ENCODE measurements at regions not wholly inside any gene's neighbourhood (a gene's known extent, or its start where the extent isn't known, plus 50 kb on each side); places are given as distances from the start of the nearest gene placed in this dataset.

DNA sequence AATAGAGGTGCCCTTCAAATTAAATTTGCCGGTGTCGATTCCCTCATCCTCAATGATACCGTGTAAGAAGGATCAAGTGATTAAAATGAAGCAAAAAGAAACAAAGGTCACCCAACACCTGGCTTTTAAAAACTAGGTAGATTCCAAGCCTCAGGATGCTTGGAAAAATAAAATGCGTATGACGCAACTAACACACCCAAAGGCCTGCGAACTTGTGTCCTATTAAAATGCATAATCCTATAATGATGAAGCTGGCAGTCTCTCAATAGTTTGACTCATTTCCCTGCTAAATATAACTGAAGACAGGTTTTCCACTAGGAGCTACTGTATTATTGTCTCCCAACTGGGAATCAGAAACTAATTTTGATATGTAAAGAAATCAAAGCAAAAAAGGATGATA is 263.2 kb downstream of the DHX15 start:
- Histone ChIP-seq H3K9me3 (ENCODE audit: control insufficient read depth, low read length) (no peaks in the 10 kb centered on the region), H3K27me3 (ENCODE audit: control insufficient read depth, insufficient read depth, low read length) (no peaks in the 10 kb centered on the region), H3K4me1 (ENCODE audit: control insufficient read depth, insufficient read depth, low read length) (no peaks in the 10 kb centered on the region), H3K9ac (ENCODE audit: low read length) (no peak overlapping the region), H3K36me3 (ENCODE audit: control insufficient read depth, insufficient read depth, low read length) (no peaks in the 10 kb centered on the region), H3K4me3 (ENCODE audit: low read length) (no peak overlapping the region)

DNA sequence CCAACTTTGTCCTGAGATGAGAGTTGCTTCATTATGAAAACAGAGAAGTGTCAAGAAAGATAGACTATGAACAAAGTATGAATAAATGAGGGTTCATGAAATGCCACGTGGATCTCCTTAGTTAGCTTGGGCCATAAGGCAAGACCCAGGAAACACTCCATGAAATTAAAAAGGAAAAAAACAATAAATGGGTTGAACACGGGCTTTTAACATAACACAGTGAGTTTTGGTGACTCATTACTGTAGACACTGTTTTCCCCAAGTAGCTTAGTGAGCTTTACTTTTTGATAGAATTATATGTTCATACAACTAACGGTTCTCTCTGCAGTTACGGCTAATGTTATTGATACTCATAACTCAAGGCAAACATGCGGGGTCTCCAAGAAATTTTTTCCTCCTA is 265.0 kb downstream of the DHX15 start:
- no peaks in the 10 kb centered on the region for H3K9me3 ChIP-seq (ENCODE audit: control insufficient read depth, low read length)
- H3K4me3 ChIP-seq (ENCODE audit: low read length), result no peak overlapping the region
- no peaks in the 10 kb centered on the region for H3K4me1 ChIP-seq (ENCODE audit: control insufficient read depth, insufficient read depth, low read length)
- no peaks in the 10 kb centered on the region for H3K27me3 ChIP-seq (ENCODE audit: control insufficient read depth, insufficient read depth, low read length)
- H3K9ac ChIP-seq (ENCODE audit: low read length), result no peak overlapping the region
- no peaks in the 10 kb centered on the region for H3K36me3 ChIP-seq (ENCODE audit: control insufficient read depth, insufficient read depth, low read length)

DNA sequence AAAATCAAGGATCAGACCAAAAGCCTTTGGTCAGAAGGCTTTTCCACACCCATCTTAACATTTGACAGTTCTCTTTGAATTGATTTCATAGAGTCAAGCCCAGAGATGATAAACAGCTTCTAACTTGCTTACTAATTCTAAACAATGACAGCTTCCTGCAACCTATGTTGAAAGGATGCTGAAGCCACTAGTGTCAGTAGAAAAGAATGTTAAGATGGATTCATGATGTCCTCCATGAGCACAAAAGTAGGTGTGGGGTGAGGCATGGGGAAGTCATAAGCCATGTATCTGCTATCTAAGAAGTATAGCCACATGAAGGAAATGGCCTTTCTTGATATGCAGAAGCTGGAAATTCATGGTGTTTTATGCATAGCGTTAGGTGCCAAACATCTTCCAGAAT is 269.3 kb downstream of the DHX15 start:
- Histone ChIP-seq H3K36me3 (ENCODE audit: control insufficient read depth, insufficient read depth, low read length) (no peaks in the 10 kb centered on the region), H3K4me1 (ENCODE audit: control insufficient read depth, insufficient read depth, low read length) (no peaks in the 10 kb centered on the region), H3K9ac (ENCODE audit: low read length) (no peak overlapping the region), H3K9me3 (ENCODE audit: control insufficient read depth, low read length) (no peaks in the 10 kb centered on the region), H3K4me3 (ENCODE audit: low read length) (no peak overlapping the region), H3K27me3 (ENCODE audit: control insufficient read depth, insufficient read depth, low read length) (no peaks in the 10 kb centered on the region)

DNA sequence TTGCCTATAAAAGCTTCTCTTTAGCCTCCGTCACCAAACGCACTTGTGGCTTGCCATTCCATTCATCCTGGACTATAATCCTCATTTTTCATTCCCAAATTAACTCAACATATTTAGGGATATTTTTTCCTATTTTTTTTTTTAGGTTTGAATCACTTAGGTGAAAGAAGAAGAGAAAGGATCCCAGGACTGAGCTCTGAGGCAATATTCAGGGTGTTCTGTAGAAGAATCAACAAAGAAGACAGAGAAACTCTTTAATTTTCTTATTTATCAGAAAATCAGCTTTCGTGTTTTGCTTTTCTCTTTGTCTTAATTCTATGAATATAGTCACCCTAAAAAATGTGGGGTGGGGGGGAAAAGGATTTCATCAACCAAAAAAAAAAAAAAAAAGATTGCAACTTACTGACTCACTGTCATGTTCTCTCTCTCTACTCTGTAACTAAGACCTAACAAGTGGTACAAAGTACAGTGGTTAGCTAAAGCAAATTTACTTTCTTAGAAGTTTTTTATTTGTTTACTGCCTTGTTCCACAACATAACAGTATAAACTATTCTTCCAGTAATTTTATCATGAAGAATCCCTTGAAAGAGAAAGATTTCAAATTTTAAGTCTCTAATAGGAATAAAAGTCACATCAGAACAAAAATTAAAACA is 272.0 kb downstream of the DHX15 start:
- H3K4me3 ChIP-seq (ENCODE audit: low read length), result no peak overlapping the region
- H3K36me3 ChIP-seq (ENCODE audit: control insufficient read depth, insufficient read depth, low read length), result no peaks in the 10 kb centered on the region
- no peaks in the 10 kb centered on the region for H3K27me3 ChIP-seq (ENCODE audit: control insufficient read depth, insufficient read depth, low read length)
- H3K4me1 ChIP-seq (ENCODE audit: control insufficient read depth, insufficient read depth, low read length), result no peaks in the 10 kb centered on the region
- no peak overlapping the region for H3K9ac ChIP-seq (ENCODE audit: low read length)
- H3K9me3 ChIP-seq (ENCODE audit: control insufficient read depth, low read length), result no peaks in the 10 kb centered on the region

DNA sequence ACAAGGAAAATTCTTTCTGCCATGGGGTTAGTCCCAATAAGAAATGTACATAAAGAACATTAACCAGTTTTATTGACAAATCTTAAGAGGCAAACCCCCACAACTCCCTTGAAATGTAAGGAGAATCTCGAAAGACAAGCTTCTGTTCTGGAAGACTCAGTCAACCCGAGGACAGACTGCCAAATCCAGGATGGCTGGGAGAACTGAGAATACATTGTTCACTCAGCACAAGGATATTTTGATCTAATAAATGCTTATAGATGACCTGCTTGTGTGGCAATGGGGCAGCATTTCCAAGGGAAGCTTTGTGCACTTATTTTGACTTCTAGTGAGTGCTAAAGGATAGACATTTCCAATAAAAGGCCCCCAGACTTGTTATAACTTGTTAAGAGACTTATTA is 280.4 kb downstream of the DHX15 start:
- no peaks in the 10 kb centered on the region for H3K4me1 ChIP-seq (ENCODE audit: control insufficient read depth, insufficient read depth, low read length)
- H3K27me3 ChIP-seq (ENCODE audit: control insufficient read depth, insufficient read depth, low read length), result no peaks in the 10 kb centered on the region
- H3K36me3 ChIP-seq (ENCODE audit: control insufficient read depth, insufficient read depth, low read length), result no peaks in the 10 kb centered on the region
- no peaks in the 10 kb centered on the region for H3K9me3 ChIP-seq (ENCODE audit: control insufficient read depth, low read length)
- H3K9ac ChIP-seq (ENCODE audit: low read length), result no peak overlapping the region
- no peak overlapping the region for H3K4me3 ChIP-seq (ENCODE audit: low read length)

DNA sequence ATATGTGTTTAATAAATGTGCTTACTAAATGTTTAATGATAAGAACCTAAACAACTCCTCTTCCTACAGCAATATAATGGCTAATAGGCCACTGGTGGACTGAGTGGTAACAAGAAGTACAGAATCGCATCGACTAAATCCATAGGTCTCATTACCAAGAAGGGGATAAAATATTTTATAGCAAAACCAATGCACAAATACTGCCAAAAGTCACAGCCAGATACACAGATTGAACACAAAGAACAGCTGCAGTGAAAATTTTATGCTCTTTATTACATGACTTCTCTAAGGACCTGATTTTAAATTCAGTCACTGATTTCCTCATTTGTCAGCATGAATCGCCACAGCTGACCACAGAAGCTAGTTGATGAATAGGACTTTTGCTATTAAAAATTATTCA is 285.4 kb downstream of the DHX15 start:
- H3K9ac ChIP-seq (ENCODE audit: low read length), result no peak overlapping the region
- H3K27me3 ChIP-seq (ENCODE audit: control insufficient read depth, insufficient read depth, low read length), result no peaks in the 10 kb centered on the region
- H3K9me3 ChIP-seq (ENCODE audit: control insufficient read depth, low read length), result no peaks in the 10 kb centered on the region
- H3K4me1 ChIP-seq (ENCODE audit: control insufficient read depth, insufficient read depth, low read length), result no peaks in the 10 kb centered on the region
- H3K4me3 ChIP-seq (ENCODE audit: low read length), result no peak overlapping the region
- H3K36me3 ChIP-seq (ENCODE audit: control insufficient read depth, insufficient read depth, low read length), result no peaks in the 10 kb centered on the region

DNA sequence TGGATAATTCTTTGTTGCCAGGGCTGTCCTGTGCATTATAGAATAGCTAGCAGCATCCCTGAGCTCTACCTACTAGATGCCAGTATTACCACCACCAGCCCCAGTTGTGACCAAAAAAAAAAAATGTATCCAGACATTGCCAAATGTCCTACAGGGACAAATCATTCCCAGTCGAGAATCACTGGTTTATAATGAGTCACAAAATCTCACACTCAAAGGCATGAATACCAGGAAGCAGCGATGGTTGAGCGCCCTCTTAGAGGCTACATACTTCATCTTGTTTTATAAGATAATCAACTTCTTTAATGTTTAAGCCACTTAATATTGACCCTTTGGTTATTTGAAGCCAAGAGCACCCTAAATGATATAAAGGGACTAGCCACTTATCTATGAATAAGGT is 297.3 kb downstream of the DHX15 start:
- H3K36me3 ChIP-seq (ENCODE audit: control insufficient read depth, insufficient read depth, low read length), result no peaks in the 10 kb centered on the region

DNA sequence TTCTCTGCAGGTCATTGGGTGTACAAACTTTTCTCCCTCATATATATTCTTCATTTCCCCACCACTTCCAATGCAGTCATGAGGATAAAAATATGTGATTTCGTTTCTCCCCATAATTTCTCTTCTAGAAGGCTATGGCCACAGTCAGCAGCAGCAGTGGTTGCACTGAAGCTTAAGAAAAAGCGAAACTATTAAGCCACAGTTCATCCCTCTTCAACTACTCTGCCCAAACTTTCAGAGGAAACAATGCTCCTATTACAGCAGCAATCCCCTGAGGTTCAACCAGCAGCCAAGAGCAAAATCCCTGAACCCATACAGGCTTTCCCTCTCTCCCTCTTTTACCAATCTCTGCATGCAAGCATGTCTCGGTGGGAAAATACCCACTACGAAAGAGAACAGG is 298.6 kb downstream of the DHX15 start:
- Histone ChIP-seq H3K9me3 (ENCODE audit: control insufficient read depth, low read length) (no peaks in the 10 kb centered on the region), H3K36me3 (ENCODE audit: control insufficient read depth, insufficient read depth, low read length) (no peaks in the 10 kb centered on the region), H3K27me3 (ENCODE audit: control insufficient read depth, insufficient read depth, low read length) (no peaks in the 10 kb centered on the region), H3K4me1 (ENCODE audit: control insufficient read depth, insufficient read depth, low read length) (no peaks in the 10 kb centered on the region), H3K9ac (ENCODE audit: low read length) (no peak overlapping the region), H3K4me3 (ENCODE audit: low read length) (no peak overlapping the region)

More for the DNA sequence above, 297.3 kb downstream of the DHX15 start:
- H3K9ac ChIP-seq (ENCODE audit: low read length), result no peak overlapping the region
- no peaks in the 10 kb centered on the region for H3K4me1 ChIP-seq (ENCODE audit: control insufficient read depth, insufficient read depth, low read length)
- no peak overlapping the region for H3K4me3 ChIP-seq (ENCODE audit: low read length)
- no peaks in the 10 kb centered on the region for H3K27me3 ChIP-seq (ENCODE audit: control insufficient read depth, insufficient read depth, low read length)
- no peaks in the 10 kb centered on the region for H3K9me3 ChIP-seq (ENCODE audit: control insufficient read depth, low read length)

DNA sequence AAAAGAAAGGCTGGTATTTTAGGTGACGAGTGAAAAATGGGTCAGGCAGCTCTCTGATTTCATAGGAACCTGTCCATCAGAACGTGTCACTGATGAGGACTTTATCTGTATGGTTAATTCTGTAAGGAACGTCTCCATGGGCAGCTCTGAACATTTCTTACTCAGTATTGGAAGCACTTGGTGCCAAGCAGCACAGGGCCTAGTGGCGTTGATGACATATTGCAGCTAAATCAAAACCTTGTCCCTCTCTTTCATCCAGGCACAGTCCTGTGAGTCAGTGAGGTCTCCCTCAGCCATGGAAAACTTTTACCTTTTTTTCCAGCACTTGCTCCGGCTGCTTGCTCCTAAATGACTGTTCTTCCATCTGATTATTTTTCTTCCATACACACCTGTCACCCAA is 301.9 kb downstream of the DHX15 start:
- Histone ChIP-seq H3K4me1 (ENCODE audit: control insufficient read depth, insufficient read depth, low read length) (no peaks in the 10 kb centered on the region), H3K9me3 (ENCODE audit: control insufficient read depth, low read length) (no peaks in the 10 kb centered on the region), H3K9ac (ENCODE audit: low read length) (no peak overlapping the region), H3K36me3 (ENCODE audit: control insufficient read depth, insufficient read depth, low read length) (no peaks in the 10 kb centered on the region), H3K27me3 (ENCODE audit: control insufficient read depth, insufficient read depth, low read length) (no peaks in the 10 kb centered on the region), H3K4me3 (ENCODE audit: low read length) (no peak overlapping the region)

DNA sequence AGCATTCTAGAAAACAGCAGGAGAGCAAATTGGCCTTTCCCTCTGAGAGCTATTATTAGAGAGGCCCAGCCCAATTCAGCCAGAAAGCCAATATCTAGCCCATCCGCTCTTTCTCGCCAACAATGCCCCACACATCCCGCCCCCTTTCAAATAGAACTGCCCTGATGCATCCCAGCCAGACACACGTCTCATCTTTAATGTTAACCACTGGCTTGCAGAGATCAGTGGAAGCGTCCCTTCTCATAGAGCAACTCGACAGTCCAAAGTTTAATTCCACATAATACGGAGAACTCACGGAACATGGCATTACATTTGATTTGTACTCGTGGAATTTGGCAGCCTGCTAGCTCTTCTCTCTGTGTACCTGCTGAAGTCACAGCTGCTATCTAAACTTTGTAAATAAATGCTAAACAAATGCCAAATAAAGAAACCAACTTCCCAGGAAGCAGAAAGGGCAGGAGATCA is 304.4 kb downstream of the DHX15 start:
- no peaks in the 10 kb centered on the region for H3K9me3 ChIP-seq (ENCODE audit: control insufficient read depth, low read length)
- no peak overlapping the region for H3K9ac ChIP-seq (ENCODE audit: low read length)
- no peaks in the 10 kb centered on the region for H3K4me1 ChIP-seq (ENCODE audit: control insufficient read depth, insufficient read depth, low read length)
- no peaks in the 10 kb centered on the region for H3K27me3 ChIP-seq (ENCODE audit: control insufficient read depth, insufficient read depth, low read length)
- H3K4me3 ChIP-seq (ENCODE audit: low read length), result no peak overlapping the region
- no peaks in the 10 kb centered on the region for H3K36me3 ChIP-seq (ENCODE audit: control insufficient read depth, insufficient read depth, low read length)

DNA sequence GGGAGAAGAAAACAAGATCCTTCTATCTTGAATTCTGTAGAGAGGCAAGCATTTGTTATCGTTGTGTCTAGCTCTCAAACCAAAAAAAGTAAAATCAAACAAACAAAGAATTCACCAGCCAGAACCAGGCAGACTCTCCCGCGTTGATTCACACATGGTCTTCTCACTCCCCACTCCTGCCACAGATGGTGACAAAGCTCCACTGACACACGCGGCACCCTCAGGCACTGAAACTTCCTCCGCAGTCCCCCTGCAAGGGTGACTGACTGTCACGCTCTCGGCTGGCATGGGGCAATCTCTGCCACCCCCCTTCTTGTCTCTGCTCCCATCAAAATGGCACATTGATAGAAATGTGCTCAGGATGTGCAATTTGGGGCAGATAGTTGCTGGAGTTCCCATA is 304.9 kb downstream of the DHX15 start:
- Histone ChIP-seq H3K9me3 (ENCODE audit: control insufficient read depth, low read length) (no peaks in the 10 kb centered on the region), H3K36me3 (ENCODE audit: control insufficient read depth, insufficient read depth, low read length) (no peaks in the 10 kb centered on the region), H3K27me3 (ENCODE audit: control insufficient read depth, insufficient read depth, low read length) (no peaks in the 10 kb centered on the region), H3K9ac (ENCODE audit: low read length) (no peak overlapping the region), H3K4me1 (ENCODE audit: control insufficient read depth, insufficient read depth, low read length) (no peaks in the 10 kb centered on the region), H3K4me3 (ENCODE audit: low read length) (no peak overlapping the region)

DNA sequence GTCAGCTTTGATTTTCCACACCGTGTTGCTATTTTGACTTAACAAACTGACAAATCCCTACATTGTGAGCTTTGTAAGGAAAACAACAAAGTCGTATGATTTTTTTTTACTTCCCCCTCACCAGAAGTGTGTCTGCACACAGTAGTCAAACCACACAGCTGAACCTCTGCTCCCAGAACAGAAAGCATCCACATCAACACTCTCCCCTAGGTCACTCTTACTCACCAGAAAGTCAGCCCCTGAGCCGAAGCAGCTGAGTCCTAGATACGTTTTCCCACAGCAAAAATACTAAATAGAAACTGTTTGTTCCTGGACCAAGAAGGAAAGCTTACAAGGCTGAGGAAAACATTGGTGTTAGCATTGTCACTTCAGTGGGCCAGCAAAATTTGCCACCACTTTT is 305.7 kb downstream of the DHX15 start:
- no peaks in the 10 kb centered on the region for H3K9me3 ChIP-seq (ENCODE audit: control insufficient read depth, low read length)
- H3K4me3 ChIP-seq (ENCODE audit: low read length), result no peak overlapping the region
- H3K36me3 ChIP-seq (ENCODE audit: control insufficient read depth, insufficient read depth, low read length), result no peaks in the 10 kb centered on the region
- no peaks in the 10 kb centered on the region for H3K4me1 ChIP-seq (ENCODE audit: control insufficient read depth, insufficient read depth, low read length)
- no peaks in the 10 kb centered on the region for H3K27me3 ChIP-seq (ENCODE audit: control insufficient read depth, insufficient read depth, low read length)
- H3K9ac ChIP-seq (ENCODE audit: low read length), result no peak overlapping the region

DNA sequence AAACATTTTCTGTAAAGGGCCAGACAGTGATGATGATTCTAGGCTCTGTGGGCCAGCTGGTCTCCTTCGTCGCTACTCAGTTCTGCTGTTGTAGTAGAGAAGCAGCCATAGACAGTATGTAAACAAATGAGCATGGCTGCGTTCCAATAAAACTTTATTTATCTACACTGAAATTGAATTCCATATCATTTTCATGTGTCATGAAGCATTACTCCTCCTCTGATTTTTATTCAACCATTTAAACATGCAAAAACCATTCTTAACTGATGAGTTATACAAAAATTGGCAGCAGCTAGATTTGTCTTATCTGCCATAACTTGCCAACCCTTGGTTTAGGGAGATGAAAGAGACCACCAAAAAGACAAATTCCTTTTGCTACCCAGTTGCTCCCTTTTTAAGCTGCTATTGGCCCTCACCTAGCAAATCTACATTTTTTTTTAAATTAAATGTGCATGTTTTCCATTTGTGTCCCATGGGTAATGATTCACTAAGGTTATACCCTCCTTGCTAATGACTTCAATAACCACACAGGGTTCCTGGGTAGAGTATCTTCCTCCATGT is 309.9 kb downstream of the DHX15 start:
- Histone ChIP-seq H3K4me3 (ENCODE audit: low read length) (no peak overlapping the region), H3K36me3 (ENCODE audit: control insufficient read depth, insufficient read depth, low read length) (no peaks in the 10 kb centered on the region), H3K27me3 (ENCODE audit: control insufficient read depth, insufficient read depth, low read length) (no peaks in the 10 kb centered on the region), H3K4me1 (ENCODE audit: control insufficient read depth, insufficient read depth, low read length) (no peaks in the 10 kb centered on the region), H3K9ac (ENCODE audit: low read length) (no peak overlapping the region), H3K9me3 (ENCODE audit: control insufficient read depth, low read length) (no peaks in the 10 kb centered on the region)

Measured in mucosa of stomach (tissue), 1 donor.